OCI-LY1 (cell line): ENCODE measurements at regions not wholly inside any gene's neighbourhood (a gene's known extent, or its start where the extent isn't known, plus 50 kb on each side); places are given as distances from the start of the nearest gene placed in this dataset.

ENCODE experiments used
- CTCF ChIP-seq: fragments of 200-600 bp; sonication (generic), shearing (Covaris generic); IDR thresholded peaks from 2 replicates; pipeline ENCODE4 v1.5.1; 2017; ENCODE audit warnings: mild to moderate bottlenecking, antibody characterized with exemption, low read length, moderate library complexity, mixed read lengths
- EZH2 ChIP-seq: fragments of 200-600 bp; sonication (generic), shearing (Covaris generic); IDR thresholded peaks from 2 replicates; pipeline ENCODE4 v1.8.0; 2017; ENCODE audit warnings: borderline replicate concordance, mixed run types, mild to moderate bottlenecking, antibody characterized with exemption, low read length, moderate library complexity, mixed read lengths

GRCh38 chr2:11071939-11072338 lies 83.3 kb upstream of the SLC66A3 start:
- TF ChIP-seq CTCF (no peak), EZH2 (no peak)
